NCI-H1092 (cell line): ENCODE measurements at regions not wholly inside any gene's neighbourhood (a gene's known extent, or its start where the extent isn't known, plus 50 kb on each side); places are given as distances from the start of the nearest gene placed in this dataset.

ENCODE experiments used
- DNase-seq: peaks from one replicate; lab custom pipeline; 2025; lab: John Stamatoyannopoulos, UW

- DNase-seq = no peak
These were observed 1220.6 kb upstream of the CADM2 start for GRCh38 chr3:83738202-83738601.

GRCh38 chr3:83740504-83740903 lies 1218.3 kb upstream of the CADM2 start:
- DNase-seq = no peak

GRCh38 chr3:83765956-83766355 lies 1192.8 kb upstream of the CADM2 start:
- no peak for DNase-seq

GRCh38 chr3:83769791-83770663 lies 1188.8 kb upstream of the CADM2 start:
- no peak for DNase-seq

DNA sequence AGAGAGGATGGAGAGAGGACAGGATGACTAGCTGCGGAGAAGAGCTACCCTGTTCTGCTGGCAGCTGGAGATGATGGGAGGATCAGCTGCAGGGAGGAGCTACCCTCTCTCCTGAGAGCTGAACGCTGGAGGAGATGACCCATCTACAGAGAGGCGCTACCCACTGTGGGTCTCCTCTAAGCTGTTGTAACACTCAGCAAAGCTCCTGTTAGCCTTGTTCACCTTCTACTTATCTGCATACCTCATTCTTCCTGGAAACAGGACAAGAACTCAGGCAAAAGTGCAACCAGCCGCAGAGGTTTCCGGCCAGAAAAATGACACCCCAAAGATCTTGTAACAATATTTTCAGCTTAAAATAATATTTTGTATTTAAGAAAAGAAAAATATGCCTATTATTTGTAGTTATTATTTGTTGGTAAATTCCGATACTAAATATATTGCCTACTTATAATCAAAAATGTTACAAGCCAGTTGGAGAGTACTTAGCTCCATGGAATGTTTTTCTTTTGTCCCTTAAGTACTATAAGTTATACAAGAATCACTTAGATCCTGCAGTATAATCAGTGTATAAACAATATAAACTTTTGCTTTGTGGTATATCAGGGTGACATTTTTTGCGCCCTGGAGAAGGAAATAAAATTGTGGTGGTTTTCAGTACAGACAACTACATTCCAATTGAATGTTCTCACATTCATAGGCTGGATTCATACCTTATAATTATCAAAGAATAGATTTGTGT lies 1188.0 kb upstream of the CADM2 start:
- DNase-seq = no peak

DNA sequence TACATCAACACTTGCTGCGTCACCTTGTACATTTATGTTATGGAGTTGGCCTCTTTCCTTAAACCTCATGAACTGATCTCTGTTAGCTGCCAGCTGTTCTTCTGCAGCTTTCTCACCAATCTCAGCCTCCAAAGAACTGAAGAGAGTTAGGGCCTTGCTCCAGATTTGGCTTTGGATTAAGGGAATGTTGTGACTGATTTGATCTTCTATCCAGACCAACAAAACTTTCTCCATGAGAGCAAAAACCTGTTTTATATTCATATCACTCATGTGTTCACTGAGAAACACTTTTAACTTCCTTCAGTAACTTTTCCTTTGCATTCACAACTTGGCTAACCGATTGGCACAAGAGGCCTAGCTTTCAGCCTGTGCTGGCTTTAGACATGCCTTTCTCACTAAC lies 1156.0 kb upstream of the CADM2 start:
- no peak for DNase-seq

DNA sequence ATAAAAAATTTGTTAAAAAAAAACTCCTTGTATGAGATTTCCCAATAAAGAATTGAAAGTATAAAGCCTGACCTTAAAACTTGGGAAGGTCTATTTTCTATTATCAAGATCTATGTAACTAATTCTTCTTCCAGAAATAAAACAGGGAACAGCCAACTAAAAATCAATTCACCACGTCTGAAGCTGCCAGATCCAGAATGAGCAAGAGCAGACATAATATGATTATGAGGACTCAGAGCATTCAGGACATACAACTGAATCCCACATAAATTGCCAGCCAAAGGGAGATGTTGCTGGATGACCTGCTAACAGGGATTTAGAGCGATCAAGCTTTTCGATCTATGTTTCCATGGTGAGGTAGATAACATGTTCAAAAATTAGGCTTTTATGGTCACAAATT lies 1151.3 kb upstream of the CADM2 start:
- DNase-seq = no peak

DNA sequence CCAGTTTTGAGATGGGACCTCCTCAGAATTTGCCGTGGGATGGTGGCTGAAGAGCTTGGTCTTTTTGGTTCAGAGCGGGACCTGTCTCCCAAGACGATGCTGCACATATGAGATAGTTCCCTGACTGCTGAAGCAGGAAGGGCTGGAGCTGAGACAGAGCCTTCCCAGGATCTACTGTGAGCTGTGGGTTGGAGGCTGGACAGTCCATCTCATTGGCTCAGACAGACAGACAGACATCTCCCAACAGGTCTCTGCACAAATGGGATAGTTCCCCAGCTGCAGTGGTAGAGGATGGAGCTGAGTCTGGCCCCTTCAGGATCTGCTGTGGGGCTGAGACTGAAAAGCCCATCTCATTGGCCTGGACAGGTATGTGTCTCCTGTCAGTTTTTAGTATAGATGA lies 1145.6 kb upstream of the CADM2 start:
- no peak for DNase-seq

GRCh38 chr3:83816653-83817052 lies 1142.1 kb upstream of the CADM2 start:
- DNase-seq = no peak

- DNase-seq = no peak
These were observed 1137.3 kb upstream of the CADM2 start for GRCh38 chr3:83821506-83821905.

GRCh38 chr3:83823095-83823494 lies 1135.7 kb upstream of the CADM2 start:
- DNase-seq = no peak

GRCh38 chr3:83835040-83835439 lies 1123.7 kb upstream of the CADM2 start:
- DNase-seq = no peak

DNA sequence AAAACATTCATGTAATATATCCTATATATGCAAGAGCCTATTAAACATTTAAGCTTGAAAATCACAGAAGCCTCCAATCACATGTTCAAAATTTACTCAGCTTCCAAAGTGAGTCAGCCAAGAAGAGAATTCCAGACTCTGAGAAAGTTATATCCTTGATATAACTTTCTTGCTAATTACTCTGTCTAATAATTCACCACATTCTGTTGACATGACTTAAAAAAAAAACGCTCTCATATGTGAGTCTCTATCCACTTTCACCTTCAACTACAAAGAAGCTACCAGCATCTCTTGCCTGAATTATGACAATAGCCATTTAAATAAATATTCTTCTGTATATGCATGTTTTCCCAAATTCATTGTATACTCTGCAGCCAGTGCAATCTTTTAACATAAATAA lies 1116.3 kb upstream of the CADM2 start:
- no peak for DNase-seq

GRCh38 chr3:83843716-83844115 lies 1115.1 kb upstream of the CADM2 start:
- no peak for DNase-seq

GRCh38 chr3:83849106-83849730 lies 1109.6 kb upstream of the CADM2 start:
- DNase-seq = no peak

DNA sequence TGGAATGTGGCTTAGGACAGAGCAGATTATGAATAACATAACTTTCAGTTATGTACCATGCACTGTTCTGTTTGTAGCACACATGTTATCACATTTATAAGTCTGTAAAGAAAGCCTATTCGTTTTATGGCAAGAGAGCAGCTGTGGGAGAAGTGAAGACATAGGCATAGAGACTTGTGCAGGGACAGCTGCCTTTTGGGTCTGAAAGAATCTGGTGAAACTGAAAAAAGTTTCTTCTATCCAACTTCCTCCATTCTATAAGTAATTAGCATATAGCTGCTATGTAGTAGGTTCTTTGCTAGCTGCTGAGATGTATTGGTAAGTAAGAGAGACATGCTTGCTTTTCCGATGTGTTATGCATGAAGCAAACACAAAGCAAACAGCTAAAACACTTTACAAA lies 1095.4 kb upstream of the CADM2 start:
- no peak for DNase-seq

DNA sequence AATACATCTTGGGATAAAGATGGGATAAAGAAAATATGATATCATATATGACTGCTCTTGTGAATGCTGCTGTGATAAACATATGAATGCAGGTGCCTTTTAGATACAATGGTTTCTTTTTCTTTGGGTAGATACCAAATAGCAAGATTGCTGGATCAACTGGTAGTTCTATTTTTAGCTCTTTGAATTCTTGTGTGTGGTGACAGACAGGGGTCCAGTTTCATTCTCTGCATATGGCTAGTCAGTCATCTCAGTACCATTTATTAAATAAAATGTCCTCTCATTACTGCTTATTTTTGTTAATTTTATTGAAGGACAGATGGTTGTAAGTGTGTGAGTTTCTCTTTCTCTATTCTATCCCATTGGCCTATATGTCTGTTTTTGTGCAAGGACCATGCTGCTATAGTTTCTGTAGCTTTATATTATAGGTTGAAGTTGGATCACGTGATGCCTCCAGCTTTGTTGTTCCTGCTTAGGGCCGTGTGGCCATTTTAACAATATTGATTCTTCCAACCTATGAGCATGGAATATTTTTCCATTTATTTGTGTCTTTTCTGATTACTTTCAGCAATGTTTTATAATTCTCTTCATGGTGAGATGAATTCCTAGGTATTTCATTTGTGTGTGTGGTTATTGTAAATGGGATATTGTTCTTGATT lies 1089.8 kb upstream of the CADM2 start:
- DNase-seq = no peak

DNA sequence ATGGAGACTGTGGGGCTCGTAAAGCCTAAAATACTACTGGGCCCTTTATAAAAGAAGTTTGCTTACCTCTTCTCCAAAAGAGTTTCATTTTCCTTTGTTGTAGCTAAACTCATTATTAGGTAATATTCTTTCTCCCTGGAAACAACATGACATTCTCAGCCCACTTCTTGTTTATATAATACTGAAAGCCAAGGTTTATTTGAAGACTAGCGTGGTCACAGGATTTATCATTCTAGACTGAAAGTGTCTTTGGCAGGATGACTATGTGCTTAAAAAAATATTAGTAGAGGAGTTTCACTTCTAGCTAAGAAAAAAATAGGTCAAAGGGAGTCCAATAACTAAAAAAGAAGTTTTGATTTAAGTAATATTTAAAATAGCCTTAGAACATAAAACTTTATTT lies 1085.2 kb upstream of the CADM2 start:
- DNase-seq = no peak

DNA sequence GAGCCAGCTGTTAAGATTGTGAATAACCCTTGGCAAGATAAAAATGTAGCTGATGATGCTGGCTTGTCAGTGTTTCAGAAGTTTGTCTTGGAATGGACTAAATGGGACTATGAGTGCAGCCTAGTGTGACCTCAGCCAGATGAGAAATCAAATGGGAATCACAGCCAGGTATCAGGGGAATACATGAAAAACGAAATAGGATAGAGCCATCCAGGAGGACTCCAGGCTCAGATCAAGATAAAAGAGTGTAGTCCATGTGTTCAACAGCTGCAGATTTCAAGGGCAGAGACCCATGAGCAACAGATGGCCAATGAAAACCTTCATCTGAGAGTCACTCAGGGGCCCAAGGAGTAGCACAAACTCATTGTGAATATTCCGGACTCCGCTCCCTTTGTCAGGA lies 1080.9 kb upstream of the CADM2 start:
- no peak for DNase-seq

DNA sequence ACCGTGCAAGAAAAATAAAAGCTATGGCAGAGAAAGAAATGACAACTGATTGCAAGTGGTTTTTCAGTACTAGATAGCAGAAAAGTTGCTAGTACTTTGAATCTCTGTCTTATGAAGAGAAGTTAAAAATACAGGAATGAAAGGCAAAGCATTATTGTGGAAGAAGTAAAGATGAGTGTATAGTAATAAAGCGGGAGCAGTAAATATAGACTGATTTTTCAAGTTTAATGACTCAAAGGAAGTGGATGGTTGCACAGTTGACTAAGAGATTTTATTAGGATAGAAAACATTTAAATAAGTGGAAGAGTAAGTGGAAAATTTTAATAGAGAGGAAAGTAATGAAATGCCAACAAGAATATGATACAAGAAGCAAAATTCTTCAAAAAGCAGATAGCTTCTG lies 1076.1 kb upstream of the CADM2 start:
- DNase-seq = no peak

DNA sequence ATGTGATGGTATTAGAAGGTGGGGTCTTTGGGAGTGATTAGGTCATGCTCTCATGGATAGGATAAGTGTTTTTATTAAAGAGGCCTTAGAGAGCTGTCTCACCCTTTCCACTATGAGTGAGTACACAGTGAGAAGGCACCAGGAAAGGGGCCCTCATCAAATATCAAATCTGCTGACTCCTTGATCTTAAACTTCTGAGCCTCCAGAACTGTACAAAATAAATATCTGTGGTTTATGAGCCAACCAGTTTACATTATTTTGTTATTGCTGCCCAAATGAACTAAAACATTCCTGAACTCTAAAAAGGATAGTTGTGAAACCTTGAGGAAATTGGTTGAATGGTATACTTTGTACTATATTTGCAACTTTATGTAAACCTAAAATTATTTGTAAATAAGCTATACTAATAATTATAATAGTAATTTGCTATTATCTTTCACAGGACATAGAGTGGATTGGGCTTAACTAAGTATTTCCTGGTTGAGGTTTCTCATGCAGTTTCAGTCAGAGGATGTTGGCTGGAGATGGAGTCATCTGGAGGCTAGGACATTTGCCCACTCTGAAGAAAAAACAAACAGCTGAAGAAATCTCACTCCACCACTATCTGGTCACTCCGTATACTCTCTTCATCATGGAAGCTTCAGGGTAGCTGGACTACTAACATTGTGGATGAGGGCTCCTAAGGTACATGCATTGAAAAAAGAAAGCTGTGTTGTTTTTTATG lies 1068.6 kb upstream of the CADM2 start:
- DNase-seq = no peak

DNA sequence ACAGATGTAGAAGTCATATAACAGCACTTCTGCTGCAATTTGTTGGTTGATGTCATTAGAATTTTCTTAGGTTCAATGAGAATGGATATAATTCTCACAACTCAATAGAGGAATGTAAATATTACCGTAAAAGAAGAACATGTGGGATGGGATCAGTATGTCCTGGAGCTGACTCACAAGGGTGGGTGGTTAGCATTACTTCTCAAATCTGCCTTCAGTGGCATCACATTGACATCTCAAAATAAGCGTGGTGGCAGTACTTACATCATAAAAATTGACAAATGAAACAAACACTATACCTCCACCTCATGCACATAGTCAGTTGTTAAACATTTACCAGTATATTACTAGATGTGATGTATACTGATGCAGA lies 1068.0 kb upstream of the CADM2 start:
- no peak for DNase-seq
